H1 (cell line): ENCODE measurements at regions not wholly inside any gene's neighbourhood (a gene's known extent, or its start where the extent isn't known, plus 50 kb on each side); places are given as distances from the start of the nearest gene placed in this dataset.

Experiments used
- CTCF ChIA-PET: fragments of 300-600 bp; sonication (Branson Sonifier 250); formaldehyde crosslinking; loops from one replicate; lab custom pipeline; 2021; ENCODE audit not compliant: partially characterized antibody; lab: Charles Lee
- POLR2A ChIA-PET: fragments of 300-600 bp; sonication (Branson Sonifier 250); formaldehyde crosslinking; loops from one replicate; lab custom pipeline; 2021; ENCODE audit warnings: inconsistent platforms; ENCODE audit not compliant: partially characterized antibody; lab: Charles Lee
- DNase-seq, 2 experiments: peaks; one replicate each; pipeline versions ENCODE4 v3.0.0 to v3.0.0-alpha.2; 2010 to 2022; ENCODE audit warnings: low spot score in 2 of 2, low read depth in 1 of 2, mixed read lengths in 1 of 2
- FAIRE-seq: peaks from 2 replicates; lab custom pipeline; 2011; peaks lifted over from hg19 to GRCh38; lab: Jason Lieb, UNC
- H2AFZ ChIP-seq: 2 replicates; pipeline ENCODE4 v1.8.1; 2012; ENCODE audit warnings: low read length, inconsistent platforms
- H2AK5ac ChIP-seq: 2 replicates; pipeline ENCODE4 v1.6.1; 2013; ENCODE audit warnings: low read depth, low read length
- H2BK120ac ChIP-seq: replicated peaks from 2 replicates; pipeline ENCODE3; 2013; ENCODE audit warnings: low read depth, low read length, inconsistent platforms
- H2BK12ac ChIP-seq: 2 replicates; pipeline ENCODE4 v1.6.1; 2013; ENCODE audit warnings: low read depth, low read length
- H2BK15ac ChIP-seq: 2 replicates; pipeline ENCODE4 v1.6.1; 2013; ENCODE audit warnings: low read length
- H2BK20ac ChIP-seq: 2 replicates; pipeline ENCODE4 v1.6.1; 2013; ENCODE audit warnings: low read length
- H2BK5ac ChIP-seq: 2 replicates; pipeline ENCODE4 v1.6.1; 2013; ENCODE audit warnings: low read depth, low read length
- H3K14ac ChIP-seq: 2 replicates; pipeline ENCODE4 v1.6.1; 2013; ENCODE audit warnings: inconsistent platforms; ENCODE audit not compliant: insufficient read length
- H3K18ac ChIP-seq: 2 replicates; pipeline ENCODE4 v1.6.1; 2013; ENCODE audit warnings: low read length; ENCODE audit errors: extremely low read depth
- H3K23ac ChIP-seq: 2 replicates; pipeline ENCODE4 v1.6.1; 2013; ENCODE audit warnings: inconsistent platforms; ENCODE audit not compliant: insufficient read length
- H3K23me2 ChIP-seq: 2 replicates; pipeline ENCODE4 v1.6.1; 2013; ENCODE audit warnings: low read depth, low read length
- H3K27ac ChIP-seq: 2 replicates; pipeline ENCODE4 v1.6.1; 2011; ENCODE audit warnings: low read depth, low read length, inconsistent platforms
- H3K27me3 ChIP-seq, 4 experiments: replicated peaks in 1 of 4; 1 replicate in 1 of 4; 2 replicates in 3 of 4; pipeline versions ENCODE4 v1.6.1 to v1.8.1; 2011 to 2013; ENCODE audit warnings: low read length in 3 of 4, mild to moderate bottlenecking in 3 of 4, inconsistent platforms in 2 of 4, mixed read lengths in 2 of 4, moderate library complexity in 1 of 4; ENCODE audit not compliant: control insufficient read depth in 3 of 4, insufficient read depth in 3 of 4; ENCODE audit errors: extremely low read depth in 1 of 4
- H3K36me3 ChIP-seq, 4 experiments: 2 replicates each; pipeline versions ENCODE4 v1.6.1 to v1.8.1; 2011 to 2013; ENCODE audit warnings: mild to moderate bottlenecking in 4 of 4, low read length in 3 of 4, moderate library complexity in 2 of 4, control low read depth in 1 of 4, inconsistent platforms in 1 of 4; ENCODE audit not compliant: insufficient read depth in 4 of 4, control insufficient read depth in 2 of 4
- H3K4ac ChIP-seq: replicated peaks from 2 replicates; pipeline ENCODE3; 2013; ENCODE audit warnings: low read length, low read depth, mixed read lengths, inconsistent platforms; ENCODE audit not compliant: insufficient read length
- H3K4me1 ChIP-seq, 4 experiments: replicated peaks in 1 of 4; 1 replicate in 1 of 4; 2 replicates in 3 of 4; pipeline versions ENCODE4 v1.6.1 to v1.8.1; 2011 to 2013; ENCODE audit warnings: low read length in 3 of 4, inconsistent platforms in 2 of 4, mixed read lengths in 1 of 4; ENCODE audit not compliant: insufficient read depth in 4 of 4, control insufficient read depth in 3 of 4
- H3K4me2 ChIP-seq, 2 experiments: 2 replicates each; pipeline versions ENCODE4 v1.6.1 to v1.8.1; 2011 to 2013; ENCODE audit warnings: low read depth in 2 of 2, low read length in 2 of 2, control low read depth in 1 of 2, inconsistent platforms in 1 of 2, mild to moderate bottlenecking in 1 of 2; ENCODE audit not compliant: insufficient read depth in 1 of 2
- H3K4me3 ChIP-seq, 4 experiments: fragments of 200-600, 300-600 bp in 1 of 4; sonication (generic), shearing (Covaris generic), sonication (Bioruptor Twin) in 1 of 4; 2 replicates each; pipeline versions ENCODE4 v1.5.1 to v1.8.1; 2011 to 2016; ENCODE audit warnings: low read length in 4 of 4, low read depth in 3 of 4, control low read depth in 2 of 4, inconsistent platforms in 2 of 4, mild to moderate bottlenecking in 2 of 4, mixed read lengths in 1 of 4, moderate library complexity in 1 of 4; ENCODE audit not compliant: insufficient read depth in 2 of 4; ENCODE audit errors: extremely low read depth in 1 of 4
- H3K56ac ChIP-seq: replicated peaks from 2 replicates; pipeline ENCODE3; 2013; ENCODE audit warnings: low read depth, mild to moderate bottlenecking, mixed read lengths, low read length, inconsistent platforms; ENCODE audit not compliant: insufficient read length
- H3K79me1 ChIP-seq: 2 replicates; pipeline ENCODE4 v1.6.1; 2013; ENCODE audit warnings: low read depth, low read length, control low read depth
- H3K79me2 ChIP-seq, 2 experiments: 2 replicates each; pipeline versions ENCODE4 v1.6.1 to v1.8.1; 2012 to 2013; ENCODE audit warnings: low read length in 2 of 2, mild to moderate bottlenecking in 2 of 2, inconsistent platforms in 1 of 2; ENCODE audit not compliant: insufficient read depth in 2 of 2, control insufficient read depth in 1 of 2
- H3K9ac ChIP-seq, 4 experiments: replicated peaks in 1 of 4; 1 replicate in 1 of 4; 2 replicates in 3 of 4; pipeline versions ENCODE4 v1.6.1 to v1.8.1; 2011 to 2013; ENCODE audit warnings: low read depth in 3 of 4, low read length in 3 of 4, control low read depth in 2 of 4, mild to moderate bottlenecking in 2 of 4, moderate library complexity in 2 of 4, inconsistent platforms in 1 of 4; ENCODE audit errors: extremely low read depth in 1 of 4
- H3K9me3 ChIP-seq, 2 experiments: 2 replicates each; pipeline versions ENCODE4 v1.6.1 to v1.8.1; 2012 to 2013; ENCODE audit warnings: mild to moderate bottlenecking in 2 of 2, moderate library complexity in 2 of 2, control low read depth in 1 of 2, inconsistent platforms in 1 of 2, low read depth in 1 of 2, low read length in 1 of 2, mixed read lengths in 1 of 2; ENCODE audit not compliant: insufficient read depth in 2 of 2
- H4K20me1 ChIP-seq, 2 experiments: replicated peaks in 1 of 2; 2 replicates each; pipeline versions ENCODE3 to v1.8.1; 2011 to 2013; ENCODE audit warnings: inconsistent platforms in 2 of 2, low read length in 2 of 2, mild to moderate bottlenecking in 1 of 2; ENCODE audit not compliant: insufficient read depth in 2 of 2, control insufficient read depth in 1 of 2
- H4K5ac ChIP-seq: 2 replicates; pipeline ENCODE4 v1.6.1; 2013; ENCODE audit warnings: low read length, low read depth, mixed read lengths, inconsistent platforms; ENCODE audit not compliant: insufficient read length
- H4K8ac ChIP-seq: 2 replicates; pipeline ENCODE4 v1.8.0; 2013; ENCODE audit warnings: mild to moderate bottlenecking, moderate library complexity, low read length, inconsistent platforms; ENCODE audit not compliant: insufficient read depth; ENCODE audit errors: extremely low read depth
- H4K91ac ChIP-seq: replicated peaks from 2 replicates; pipeline ENCODE3; 2013; ENCODE audit warnings: low read length, mixed read lengths, inconsistent platforms; ENCODE audit not compliant: insufficient read length
- CBX5 ChIP-seq: fragments of 300-800, 300-1000 bp; sonication (generic); IDR thresholded peaks from 2 replicates; pipeline ENCODE4 v1.7.1; 2016; ENCODE audit warnings: antibody characterized with exemption, low read length, low read depth
- EGR1 ChIP-seq: IDR thresholded peaks from 2 replicates; pipeline ENCODE4 v1.6.1; 2011; ENCODE audit warnings: low read depth, low read length, borderline replicate concordance
- HDAC6 ChIP-seq: IDR thresholded peaks from one replicate; pipeline ENCODE4 v1.7.1; 2012; ENCODE audit warnings: low read depth, mild to moderate bottlenecking, inconsistent platforms, low read length, moderate library complexity
- KDM4A ChIP-seq: IDR thresholded peaks from one replicate; pipeline ENCODE4 v1.7.1; 2012; ENCODE audit warnings: low read depth, mild to moderate bottlenecking, moderate library complexity, low read length, inconsistent platforms; ENCODE audit not compliant: severe bottlenecking
- NANOG ChIP-seq: IDR thresholded peaks from 2 replicates; pipeline ENCODE4 v1.6.1; 2011; ENCODE audit warnings: low read length, low read depth, mild to moderate bottlenecking, inconsistent platforms; ENCODE audit not compliant: insufficient read depth, poor library complexity, severe bottlenecking
- RAD21 ChIP-seq, 2 experiments: IDR thresholded peaks in 1 of 2; conservative IDR thresholded peaks in 1 of 2; 2 replicates each; pipeline ENCODE4 v1.6.1; 2011; ENCODE audit warnings: low read depth in 2 of 2, low read length in 2 of 2, improper control_type of control experiment in 1 of 2, inconsistent platforms in 1 of 2, mild to moderate bottlenecking in 1 of 2, moderate library complexity in 1 of 2
- RXRA ChIP-seq: IDR thresholded peaks from 2 replicates; pipeline ENCODE4 v1.6.1; 2011; ENCODE audit warnings: low read depth, mild to moderate bottlenecking, low read length, moderate library complexity; ENCODE audit not compliant: insufficient read depth
- TAF1 ChIP-seq: IDR thresholded peaks from 2 replicates; pipeline ENCODE4 v1.6.1; 2011; ENCODE audit warnings: mild to moderate bottlenecking, low read depth, low read length
- WGBS, 2 experiments: shearing (Covaris generic) in 1 of 2; methylation state at CpG; one replicate each; pipeline versions ENCODE4 v1.1.6 to v1.1.7; 2013 to 2015; ENCODE audit warnings: low lambda C conversion rate in 2 of 2, mixed read lengths in 2 of 2, inconsistent platforms in 1 of 2, low coverage in 1 of 2, missing lambda C conversion rate in 1 of 2; ENCODE audit not compliant: insufficient replicate concordance in 2 of 2, insufficient coverage in 1 of 2, insufficient read length in 1 of 2; ENCODE audit errors: extremely low coverage in 1 of 2, missing lambda C conversion rate in 1 of 2; 5-methylcytosine and 5-hydroxymethylcytosine counted together

DNA sequence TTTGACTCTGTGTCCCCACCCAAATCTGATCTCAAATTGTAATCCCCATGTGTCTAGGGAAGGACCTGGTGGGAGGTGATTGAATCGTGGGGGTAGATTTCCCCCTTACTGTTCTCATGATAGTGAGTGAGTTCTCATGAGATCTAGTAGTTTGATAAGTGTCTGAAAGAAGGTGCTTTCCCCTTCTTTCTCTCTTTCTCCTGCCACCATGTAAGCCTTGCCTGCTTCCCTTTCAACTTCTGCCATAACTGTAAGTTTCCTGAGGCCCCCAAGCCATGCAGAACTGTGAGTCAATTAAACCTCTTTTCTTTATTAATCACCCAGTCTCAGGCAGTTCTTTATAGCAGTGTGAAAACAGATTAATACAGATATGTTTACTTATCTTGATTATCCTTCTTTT, 266.5 kb upstream of the GYPC start:
- Histone ChIP-seq H2BK5ac (no peak overlapping the region), H3K9me3 (peaks cover 10 to 18% of the 10 kb centered on the region in 2 experiments), H3K4me1 (no peaks in the 10 kb centered on the region), H3K36me3 (no peaks in the 10 kb centered on the region), H3K27me3 (no peaks in the 10 kb centered on the region), H2AFZ (no peak overlapping the region), H3K27ac (no peak overlapping the region), H3K79me1 (no peaks in the 10 kb centered on the region), H2BK20ac (no peak overlapping the region), H3K4ac (no peak overlapping the region), H2BK12ac (no peak overlapping the region), H3K4me2 (no peak overlapping the region), H3K79me2 (no peaks in the 10 kb centered on the region), H2BK15ac (no peak overlapping the region), H3K23me2 (no peaks in the 10 kb centered on the region), H3K56ac (no peak overlapping the region), H4K8ac (no peak overlapping the region), H4K91ac (no peak overlapping the region), H3K9ac (no peak overlapping the region), H3K23ac (no peak overlapping the region), H4K5ac (no peak overlapping the region), H3K14ac (no peak overlapping the region), H2BK120ac (no peak overlapping the region), H3K18ac (no peak overlapping the region), H2AK5ac (no peak overlapping the region), H4K20me1 (no peaks in the 10 kb centered on the region), H3K4me3 (no peak overlapping the region)
- POLR2A ChIA-PET: no interaction called here
- FAIRE-seq (no peak), DNase-seq (no peak)
- WGBS, 2 experiments: 84% methylated on average over 1 of the region's 1 CpG; no CpG with 5 or more reads in 1 of the 2 experiments
- CTCF ChIA-PET: interaction anchor here (1.1 kb wide), 1 partner anchor 9 kb away, joined by 3 read pairs; no protein-coding TSS in a partner anchor
- no peak for TF ChIP-seq RXRA
- TF ChIP-seq KDM4A: no peak
- no peak for TF ChIP-seq RAD21 (IDR thresholded peaks at IDR 0.05 in 1 of 2, conservative IDR thresholded peaks at IDR 0.05 in 1 of 2; ENCODE audit: low read depth in 2 of 2, low read length in 2 of 2)
- TF ChIP-seq HDAC6: no peak
- no peak for TF ChIP-seq EGR1
- TF ChIP-seq NANOG: no peak
- TF ChIP-seq TAF1: no peak
- TF ChIP-seq CBX5: no peak
